NCI-H187 (cell line): ENCODE measurements at regions not wholly inside any gene's neighbourhood (a gene's known extent, or its start where the extent isn't known, plus 50 kb on each side); places are given as distances from the start of the nearest gene placed in this dataset.

Experiments
- DNase-seq, 2 experiments: peaks; one replicate each; lab custom pipeline; 2025; lab: John Stamatoyannopoulos, UW

DNA sequence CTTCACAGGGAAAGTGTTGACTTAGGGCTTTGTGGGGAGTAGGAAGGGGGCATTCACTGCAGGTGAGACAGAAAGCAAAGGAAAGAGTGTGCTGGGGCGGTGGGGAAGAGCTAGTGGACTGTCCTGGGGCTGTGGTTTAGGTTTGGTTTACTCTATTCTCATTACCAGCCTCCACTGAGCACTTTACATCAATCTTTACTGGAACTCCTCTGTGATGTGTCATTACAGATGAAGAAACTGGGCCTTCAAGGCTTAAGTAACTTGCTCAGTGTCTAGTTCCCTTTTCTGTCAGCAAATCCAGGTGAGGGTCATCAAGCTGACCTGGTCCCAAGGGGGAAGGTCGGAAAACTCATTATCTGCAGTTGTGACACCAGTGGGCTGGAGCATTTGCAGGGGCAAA lies 120.2 kb upstream of the PFN2 start:
- no peak for DNase-seq

DNA sequence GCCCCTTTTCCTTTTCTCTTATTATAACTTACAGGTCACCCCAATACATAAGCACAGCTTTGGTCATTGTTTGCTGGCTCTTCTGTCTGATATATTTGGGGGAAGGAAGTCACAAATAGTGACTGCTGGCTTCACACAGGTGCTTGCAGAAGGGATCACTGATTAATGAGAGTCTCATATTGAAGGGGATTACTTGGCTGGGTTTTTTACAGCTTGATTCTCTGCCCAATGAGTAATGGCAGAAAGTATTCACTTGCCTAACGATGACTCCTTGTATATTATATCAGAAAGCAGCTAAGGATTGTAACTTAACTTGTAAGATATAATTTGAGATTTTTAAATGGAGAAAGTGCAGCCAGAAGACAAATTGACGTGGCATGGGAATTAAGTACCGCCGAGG lies 119.3 kb upstream of the PFN2 start:
- DNase-seq: no peak

DNA sequence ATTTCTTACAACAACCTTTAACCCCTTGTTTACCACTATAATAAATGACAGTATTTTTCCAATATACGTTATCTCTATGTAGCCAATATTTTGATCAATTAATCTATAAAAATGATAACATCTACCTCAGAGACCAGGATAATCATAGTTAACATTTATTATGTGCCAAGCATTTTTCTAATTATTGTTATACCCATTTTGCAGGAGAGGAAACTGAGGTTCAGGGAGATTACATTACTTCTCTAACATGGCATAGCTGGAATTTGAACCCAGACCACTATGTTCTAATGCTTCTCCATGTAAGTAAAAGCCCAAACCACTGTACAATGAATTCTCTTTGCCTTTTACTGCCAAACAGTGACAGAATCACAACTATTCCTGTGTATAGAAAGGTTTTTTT lies 113.4 kb upstream of the PFN2 start:
- no peak for DNase-seq

DNA sequence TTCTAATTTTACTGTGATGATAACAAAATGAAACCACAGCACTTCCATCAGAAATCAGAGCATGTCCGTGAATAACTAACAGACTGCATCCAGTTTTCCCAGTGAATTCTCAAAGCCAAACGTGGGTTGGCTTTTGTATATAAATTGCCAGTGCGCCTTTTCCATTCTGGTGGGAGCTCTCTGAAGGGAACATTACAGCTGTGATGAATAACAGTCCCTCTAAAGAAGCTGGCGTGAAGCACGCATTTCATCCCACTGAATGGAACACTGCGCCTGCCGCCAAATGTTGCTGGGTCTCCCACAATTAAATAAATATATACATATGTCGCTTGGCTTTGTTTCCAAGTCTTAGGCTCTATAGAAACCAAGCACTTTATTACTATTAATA lies 113.0 kb upstream of the PFN2 start:
- no peak for DNase-seq

DNA sequence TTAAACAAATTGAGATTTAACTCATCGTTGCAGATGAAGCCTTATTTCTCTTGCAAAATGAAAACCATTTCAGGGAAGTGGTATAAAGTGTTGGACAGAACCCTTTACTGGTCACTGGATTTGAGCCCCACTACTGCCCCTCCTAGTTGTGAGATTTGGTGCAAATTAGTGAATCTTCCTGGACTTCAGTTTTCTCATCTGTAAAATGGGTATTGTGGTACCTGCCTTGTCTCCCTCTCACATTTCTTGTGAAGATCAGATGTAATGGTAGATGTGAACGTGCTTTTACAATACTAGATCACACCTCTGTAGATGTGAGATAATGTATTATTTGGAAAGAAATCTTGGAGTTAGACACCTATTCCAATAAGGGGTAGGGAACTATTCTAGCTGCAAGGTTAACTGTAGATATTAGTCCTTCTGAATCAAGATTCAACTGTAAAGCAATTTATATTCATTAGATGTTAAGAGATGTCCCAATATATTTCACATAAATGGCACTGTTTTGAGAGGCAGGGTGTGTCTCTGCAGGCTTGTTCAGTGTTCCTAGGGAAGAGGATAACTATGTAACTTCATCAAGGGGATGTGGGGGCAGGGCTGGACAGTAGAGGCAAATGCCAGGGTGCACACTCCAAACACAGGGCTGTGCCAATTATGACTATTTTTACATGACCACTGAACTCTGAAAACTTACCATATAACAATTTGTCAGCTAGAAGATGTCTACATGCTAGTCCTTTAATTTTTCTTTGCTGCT lies 112.4 kb upstream of the PFN2 start:
- DNase-seq: no peak

DNA sequence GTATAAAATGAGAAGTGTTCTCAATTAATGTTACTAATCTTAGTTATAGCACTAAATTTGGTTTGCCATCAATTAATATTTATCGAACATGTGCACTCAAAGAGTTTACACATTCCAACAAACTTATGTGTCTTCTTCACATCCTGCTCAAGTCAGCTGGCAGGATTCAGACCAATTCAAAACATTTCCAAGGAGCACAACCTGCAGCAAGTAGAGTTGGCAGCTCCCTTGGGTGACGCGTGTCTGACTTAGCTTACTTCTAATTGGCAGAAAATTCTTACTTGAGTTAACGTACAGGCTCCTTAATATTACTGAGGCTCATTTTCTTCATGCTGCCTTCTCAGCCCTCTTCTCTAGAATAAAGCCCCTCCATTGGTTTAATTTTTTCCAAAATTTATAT lies 110.4 kb upstream of the PFN2 start:
- DNase-seq: no peak

DNA sequence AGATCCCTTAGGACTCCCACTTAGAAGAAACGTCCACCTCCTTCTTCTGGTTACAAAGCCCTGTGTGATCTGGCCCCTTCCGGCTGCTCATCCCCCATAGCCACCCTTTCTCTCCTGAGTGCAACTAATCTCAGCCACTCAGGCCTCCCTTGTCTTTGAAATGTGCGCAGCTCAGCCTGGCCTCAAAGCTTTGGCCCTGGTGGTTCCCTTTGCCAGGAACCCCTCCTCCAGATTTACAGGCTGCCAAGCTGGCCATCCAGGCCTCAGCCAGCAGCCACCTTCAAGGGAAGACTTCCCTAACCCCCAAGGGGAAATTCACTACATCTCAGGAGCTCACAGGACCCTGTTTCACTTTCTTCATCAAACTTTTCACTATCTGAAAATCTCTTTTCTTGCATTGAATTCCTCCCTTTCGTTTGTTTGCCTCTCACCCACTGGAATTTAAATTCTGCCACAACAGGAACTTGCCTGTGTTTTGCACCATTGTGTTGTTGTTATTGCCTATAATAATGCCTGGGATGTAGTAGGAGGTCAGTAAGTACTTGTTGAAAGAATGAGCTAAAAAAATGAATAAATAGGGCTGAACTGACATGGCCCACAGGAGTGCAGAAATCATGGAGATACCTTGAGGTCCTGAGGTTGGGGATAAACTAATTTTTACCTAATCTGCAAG lies 109.5 kb upstream of the PFN2 start:
- no peak for DNase-seq

DNA sequence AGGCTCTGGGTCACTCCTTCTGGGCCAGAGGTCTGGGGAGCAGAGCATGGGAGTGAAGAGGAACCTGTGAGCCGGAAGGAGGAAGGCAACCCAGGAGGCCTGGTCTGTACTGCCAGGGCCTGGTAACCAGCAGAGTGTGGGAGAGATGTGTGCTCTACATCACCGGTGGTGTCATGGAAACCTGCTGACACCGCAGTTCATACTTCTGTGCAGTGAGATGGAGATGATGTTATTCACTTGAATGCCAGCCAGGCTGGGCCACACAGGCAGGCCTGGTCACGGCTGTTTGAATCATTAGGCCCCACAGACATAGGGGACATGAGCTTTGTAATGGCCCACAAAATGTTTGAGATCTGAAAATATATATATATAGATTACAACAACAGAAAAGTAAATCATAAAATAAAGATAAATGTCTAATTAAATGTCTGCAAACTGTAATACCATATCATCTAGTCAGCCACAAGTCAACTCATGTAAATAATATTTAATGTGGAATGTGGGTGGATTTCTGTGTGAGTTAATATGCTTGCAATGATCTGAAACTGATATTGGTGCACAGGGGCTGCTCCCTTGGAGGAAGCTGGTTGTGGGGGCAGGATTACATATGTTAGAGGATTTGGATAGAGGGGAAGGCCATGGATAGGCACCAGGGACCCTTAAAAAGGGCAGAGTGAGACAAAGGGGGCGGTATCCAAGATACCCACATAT lies 108.5 kb upstream of the PFN2 start:
- no peak for DNase-seq

DNA sequence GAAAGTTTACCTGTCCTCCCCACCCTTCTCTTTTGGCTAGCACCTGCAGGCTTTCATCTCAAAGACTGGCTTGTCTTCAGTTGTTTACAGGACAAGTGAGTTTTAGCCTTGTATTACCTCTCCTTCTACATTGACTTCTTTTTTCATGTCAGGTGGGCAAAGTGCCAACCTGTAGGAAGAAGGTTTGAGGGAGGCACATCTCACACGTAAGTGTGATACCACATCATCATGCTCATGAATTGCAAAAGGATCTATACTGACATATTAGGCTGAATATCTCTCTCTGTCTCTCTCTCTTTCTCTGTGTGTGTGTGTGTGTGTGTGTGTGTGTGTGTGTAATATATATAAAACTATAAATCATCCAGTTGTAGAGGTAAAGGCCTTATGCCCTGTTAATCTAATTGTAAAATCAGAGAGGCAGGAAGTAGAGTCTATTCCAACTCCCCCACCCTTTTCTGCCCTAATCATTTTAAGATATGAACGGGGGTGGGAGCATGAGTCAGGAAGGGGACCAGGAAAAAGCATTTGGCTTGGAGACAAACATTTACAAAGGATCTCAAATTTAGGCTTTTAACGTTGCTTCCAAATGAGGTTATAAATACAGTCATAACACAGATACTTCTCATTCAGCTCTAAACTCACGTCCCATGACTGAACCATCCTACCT lies 107.0 kb upstream of the PFN2 start:
- DNase-seq: no peak

DNA sequence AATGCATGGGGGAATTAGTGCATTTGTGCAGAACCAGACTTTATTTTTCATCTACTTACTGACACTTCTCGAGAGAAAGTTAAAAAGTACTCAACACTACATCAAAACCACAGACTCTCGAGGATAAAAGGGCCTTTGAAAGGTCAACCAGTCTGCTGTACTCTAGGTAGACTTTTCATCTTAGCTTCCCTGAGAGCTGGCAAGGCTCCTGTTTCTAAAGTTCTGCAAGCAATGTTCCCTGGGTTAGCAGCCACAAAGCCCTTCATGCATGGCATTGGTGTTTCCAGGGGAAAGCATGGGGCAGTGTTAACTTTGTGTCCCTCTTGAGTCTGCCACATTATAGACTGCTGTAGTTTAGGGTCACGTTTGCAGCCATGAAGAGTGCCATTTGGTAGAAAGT lies 106.4 kb upstream of the PFN2 start:
- DNase-seq: no peak

DNA sequence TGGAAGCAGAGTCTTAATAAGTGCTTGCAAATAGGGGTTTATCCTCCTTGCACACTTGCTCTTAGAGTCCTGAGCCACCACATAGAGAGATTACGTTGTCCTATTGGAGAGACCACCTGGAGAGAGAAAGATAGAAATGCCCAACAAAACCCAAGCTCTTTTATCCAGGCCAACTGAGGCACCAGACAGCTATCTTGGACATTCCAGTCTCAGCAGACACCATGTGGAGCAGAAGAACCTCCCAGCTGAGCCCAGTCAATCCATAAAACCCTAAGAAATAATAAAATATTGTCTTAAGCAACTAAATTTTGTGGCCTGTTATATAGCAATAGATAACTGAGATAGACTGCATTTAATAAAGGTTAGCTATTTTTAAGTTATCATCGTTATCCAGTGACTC lies 105.7 kb upstream of the PFN2 start:
- no peak for DNase-seq

DNA sequence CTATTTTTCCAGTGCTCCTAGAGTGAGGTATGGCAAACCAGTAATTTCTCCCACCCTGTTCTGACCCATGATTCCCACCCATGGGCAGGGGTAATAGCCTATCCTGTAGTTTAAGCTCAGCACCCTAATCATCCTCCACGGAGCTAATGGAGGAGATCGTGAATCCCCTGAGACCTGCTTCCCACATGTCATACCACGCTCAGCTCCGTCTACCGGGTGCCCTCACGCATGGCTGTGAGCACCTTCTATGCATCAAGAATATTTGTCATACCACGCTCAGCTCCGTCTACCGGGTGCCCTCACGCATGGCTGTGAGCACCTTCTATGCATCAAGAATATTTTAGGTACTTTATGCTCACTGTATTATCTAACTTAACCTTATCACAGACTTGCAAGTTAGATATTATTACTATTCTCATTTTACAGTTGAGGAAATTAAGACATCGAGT lies 104.7 kb upstream of the PFN2 start:
- DNase-seq: no peak

DNA sequence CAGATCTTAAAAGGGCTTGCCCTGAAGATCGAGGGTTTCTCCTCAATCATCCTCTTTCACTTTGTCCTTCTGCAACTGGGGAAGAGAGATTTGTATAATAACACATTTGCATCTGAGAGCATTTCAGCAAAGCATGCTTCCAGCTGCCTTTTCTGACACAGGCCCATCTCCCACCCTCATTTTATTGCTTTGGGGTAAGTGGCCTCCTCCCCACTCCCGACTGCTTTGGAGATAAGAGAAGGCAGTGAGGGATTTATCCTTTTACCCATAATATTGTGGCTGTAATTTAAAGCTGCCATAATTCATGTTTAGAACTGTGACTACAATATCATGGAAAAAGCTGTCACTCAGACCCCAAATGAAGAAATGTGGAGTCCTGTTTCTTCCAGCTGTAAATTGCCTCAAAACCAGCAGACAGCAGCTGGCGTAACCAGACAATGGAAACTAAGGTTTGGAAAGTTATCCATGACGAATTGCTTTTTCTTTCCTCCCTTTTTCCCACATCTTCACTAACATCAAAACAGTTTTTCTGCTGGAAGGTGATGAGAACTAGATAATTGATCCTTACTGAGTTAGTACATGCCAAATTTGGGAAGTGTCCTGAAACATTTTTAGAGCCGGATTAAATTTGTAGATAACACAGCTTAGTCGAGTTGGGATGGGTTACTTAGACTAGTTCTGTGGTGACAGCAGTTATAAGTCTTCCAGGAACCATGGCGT lies 104.2 kb upstream of the PFN2 start:
- no peak for DNase-seq

DNA sequence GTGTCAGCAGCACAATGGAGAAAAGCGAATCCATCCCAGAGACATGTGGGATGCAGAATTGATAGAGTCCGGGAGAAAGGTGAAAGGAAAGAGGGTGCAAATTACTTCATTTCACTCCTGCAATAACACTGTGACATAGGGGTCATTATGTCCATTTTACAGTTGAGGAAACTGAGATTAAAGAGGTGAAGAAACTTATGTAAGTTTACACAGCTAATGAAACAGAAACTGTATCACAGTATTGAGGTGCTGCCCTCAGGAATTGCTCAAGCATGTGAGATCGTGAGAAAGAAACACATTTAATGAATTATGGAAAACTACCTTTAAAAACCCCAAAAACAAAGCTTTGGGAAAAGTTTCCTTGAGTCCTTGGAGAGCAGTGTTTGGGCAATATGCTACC lies 103.6 kb upstream of the PFN2 start:
- DNase-seq: no peak

DNA sequence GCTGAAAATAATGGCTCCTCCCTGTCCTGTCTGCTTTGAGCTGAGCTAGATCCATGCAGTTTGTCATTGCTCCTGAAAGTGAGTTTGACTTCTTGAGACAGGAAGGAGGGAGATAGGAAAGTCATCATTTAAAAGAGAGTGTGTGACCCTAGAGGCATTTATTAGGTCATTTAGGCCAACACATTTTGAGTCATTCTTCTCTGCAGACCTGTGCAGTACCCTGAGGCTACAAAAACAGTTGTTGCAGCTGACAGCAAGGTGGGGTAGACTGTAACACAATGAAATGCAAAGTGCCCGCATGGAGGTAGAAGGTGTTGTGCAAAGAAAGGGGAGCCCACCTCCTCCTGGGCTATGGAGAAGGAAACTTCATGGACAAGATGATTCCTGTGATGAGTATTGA lies 102.8 kb upstream of the PFN2 start:
- DNase-seq: no peak

DNA sequence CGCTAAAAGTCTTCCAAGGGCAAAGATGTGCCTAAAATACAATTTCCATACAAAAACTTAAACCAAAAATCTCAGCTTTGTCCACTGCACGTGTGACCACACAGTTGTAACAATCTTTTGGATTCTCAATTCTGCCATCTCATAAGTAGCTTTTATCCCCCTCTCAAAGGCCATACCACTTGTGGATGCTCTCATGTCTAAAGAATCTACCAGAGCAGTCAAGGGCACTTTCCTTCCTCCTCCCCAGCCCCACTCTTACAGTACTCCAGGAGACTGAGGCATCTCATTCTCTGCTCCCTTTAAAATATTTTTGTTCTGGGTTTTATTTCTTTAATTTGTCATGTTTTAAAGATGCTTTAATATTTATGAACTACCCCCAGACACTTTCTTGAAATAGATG lies 102.3 kb upstream of the PFN2 start:
- DNase-seq: peak; percentile 28 to 34

DNA sequence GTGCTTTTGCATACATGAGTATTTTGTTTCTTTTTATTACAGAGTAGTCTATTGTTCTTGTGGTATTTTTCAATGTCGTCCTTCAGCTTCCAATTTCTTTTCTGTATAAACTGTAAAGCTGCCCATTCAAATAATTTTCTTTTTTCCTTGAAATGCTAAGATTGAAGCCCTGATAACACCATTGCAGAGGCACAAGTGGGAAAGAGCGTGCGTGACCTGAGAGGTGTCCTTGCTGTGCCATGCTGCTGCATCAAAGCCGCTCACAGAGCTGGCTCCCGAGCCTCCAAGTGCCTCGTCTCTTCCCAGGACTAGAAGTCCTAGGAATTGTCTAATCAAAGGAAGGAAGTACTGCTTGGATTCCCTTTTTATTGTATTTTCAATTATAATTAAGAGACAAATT lies 101.9 kb upstream of the PFN2 start:
- DNase-seq: no peak

DNA sequence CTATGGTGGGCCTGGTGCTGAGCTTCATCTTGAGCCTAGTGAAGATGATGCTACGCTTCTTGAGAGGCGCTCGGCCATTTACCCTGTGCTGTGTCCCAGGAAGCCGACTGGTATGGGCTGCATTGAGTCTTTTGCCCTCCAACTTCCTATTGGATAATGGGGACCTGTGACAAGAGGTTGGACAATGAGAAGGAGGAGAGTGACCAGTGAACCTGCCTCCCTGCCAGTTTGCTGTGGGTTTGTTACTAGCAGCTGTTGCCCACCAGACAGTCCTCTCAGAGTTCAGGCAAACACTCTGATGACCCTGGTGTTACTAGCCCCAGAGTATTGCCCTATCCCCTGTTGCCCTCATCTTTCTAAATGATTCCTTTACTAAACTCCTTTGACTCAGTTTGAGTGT lies 99.6 kb upstream of the PFN2 start:
- DNase-seq: no peak

DNA sequence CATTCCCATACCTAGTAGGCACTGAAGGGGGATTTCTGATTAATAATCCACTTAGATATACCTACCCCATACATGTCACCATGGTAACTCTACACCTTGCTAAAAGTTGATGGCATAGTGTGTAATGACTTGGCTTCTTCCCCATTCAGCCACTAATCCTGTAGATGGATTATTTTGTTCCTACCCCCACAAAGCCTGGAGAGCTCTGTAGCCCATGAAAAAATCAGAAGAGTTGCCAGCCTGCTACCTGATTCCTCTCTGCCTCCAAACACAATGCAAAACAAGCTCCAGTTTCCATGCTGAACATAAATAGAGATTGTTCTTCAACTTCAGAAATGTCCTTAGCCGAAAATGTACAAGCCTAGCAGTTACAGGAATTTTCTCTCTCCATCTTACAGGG lies 98.9 kb upstream of the PFN2 start:
- no peak for DNase-seq

DNA sequence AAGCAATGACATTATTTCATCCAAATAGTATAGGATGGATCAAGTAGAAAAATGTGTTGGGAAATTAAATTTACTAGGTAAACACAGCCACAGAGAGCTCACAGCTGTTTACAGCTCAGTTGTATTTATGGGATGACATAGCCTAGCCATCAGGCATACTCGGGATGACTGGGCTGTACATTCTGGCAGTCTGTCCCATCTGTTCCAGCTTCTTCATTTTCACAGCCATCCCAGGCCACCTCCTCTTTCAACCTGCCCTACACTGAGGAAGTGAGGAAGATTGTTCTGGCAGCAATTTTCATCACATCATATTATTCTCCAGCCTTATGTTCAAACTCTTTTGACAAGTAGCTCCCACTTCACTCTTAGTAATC lies 98.4 kb upstream of the PFN2 start:
- DNase-seq: no peak

DNA sequence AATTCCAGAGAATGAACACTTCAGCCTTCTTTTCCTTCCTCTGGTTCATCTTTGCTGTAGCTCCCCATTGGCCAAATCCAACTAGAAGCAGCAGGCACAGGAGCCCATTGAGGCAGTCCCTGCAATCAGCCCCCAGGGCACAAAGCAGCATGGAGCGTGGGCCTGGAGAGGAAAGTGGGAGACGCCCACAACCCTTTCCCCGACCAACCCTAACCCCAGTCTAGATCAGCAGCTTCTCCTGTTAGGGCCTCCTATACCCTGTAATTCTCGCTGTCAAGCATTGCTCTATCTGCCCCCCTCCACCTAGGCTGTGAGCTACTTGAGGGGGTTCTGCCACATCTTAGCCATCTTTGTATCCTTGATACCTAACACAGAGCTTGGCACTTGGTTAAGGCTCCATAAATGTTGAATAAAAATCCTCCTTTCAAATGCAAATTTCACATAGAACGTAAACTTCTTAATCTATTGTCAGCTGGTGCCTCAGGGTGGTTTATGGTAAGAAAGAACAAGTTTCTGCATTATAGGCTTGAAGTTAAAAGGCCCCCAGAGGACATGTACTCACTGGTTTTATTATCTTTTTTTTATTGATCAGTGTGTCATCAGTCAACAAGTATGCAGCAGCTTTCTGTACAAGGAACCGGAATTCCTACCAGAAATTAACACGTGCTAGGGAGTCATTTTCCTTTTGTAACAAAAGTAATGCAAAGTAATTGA lies 97.9 kb upstream of the PFN2 start:
- no peak for DNase-seq

DNA sequence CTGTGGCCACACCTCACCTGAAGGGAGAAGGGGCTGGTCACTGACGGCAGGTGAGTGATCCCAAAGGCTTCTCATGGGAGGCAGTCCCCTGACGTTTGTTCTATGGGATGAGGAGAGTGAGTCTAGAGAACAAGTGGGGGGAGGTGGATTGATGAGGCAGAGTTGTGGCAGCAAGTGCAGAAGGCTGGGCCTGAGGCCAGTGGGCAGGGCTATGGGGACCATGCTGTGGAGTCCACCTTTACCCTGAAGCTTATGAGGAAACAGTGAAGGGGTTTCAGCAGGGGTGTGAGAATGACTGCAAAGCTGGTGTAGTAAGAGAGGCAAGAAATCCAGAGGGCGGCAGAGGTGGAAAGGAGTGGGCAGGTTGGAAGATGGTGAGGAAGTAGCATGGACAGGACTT lies 96.9 kb upstream of the PFN2 start:
- no peak for DNase-seq
